Smooth muscle cell (in vitro differentiated cells): ENCODE measurements at regions not wholly inside any gene's neighbourhood (a gene's known extent, or its start where the extent isn't known, plus 50 kb on each side); places are given as distances from the start of the nearest gene placed in this dataset.
"Not testable (repeated sequence)": the region's sequence is repeated elsewhere in the genome, so short reads cannot be mapped to it uniquely, and the experiment has no call there.

Experiments
- DNase-seq: peaks from one replicate; lab custom pipeline; 2025; ENCODE audit not compliant: unreplicated experiment; lab: John Stamatoyannopoulos, UW
- H2AFZ ChIP-seq: fragments of 200-600 bp; sonication (generic); 2 replicates; pipeline ENCODE4 v1.6.0; 2016; ENCODE audit warnings: antibody characterized with exemption, low read depth, mild to moderate bottlenecking
- H3F3A ChIP-seq: fragments of 200-600 bp; sonication (generic); 2 replicates; pipeline ENCODE4 v1.6.0; 2017; ENCODE audit warnings: antibody characterized with exemption, low read depth
- H3K27ac ChIP-seq: fragments of 200-600 bp; sonication (generic); 2 replicates; pipeline ENCODE4 v1.5.1; 2016; ENCODE audit warnings: low read depth, mild to moderate bottlenecking
- H3K27me3 ChIP-seq: fragments of 200-600 bp; sonication (generic); 2 replicates; pipeline ENCODE4 v1.6.1; 2016; ENCODE audit warnings: low read depth, mild to moderate bottlenecking
- H3K36me3 ChIP-seq: fragments of 200-600 bp; sonication (generic); 2 replicates; pipeline ENCODE4 v1.5.1; 2016; ENCODE audit warnings: low read depth
- H3K4me1 ChIP-seq: fragments of 200-600 bp; sonication (generic); 2 replicates; pipeline ENCODE4 v1.5.1; 2016; ENCODE audit warnings: low read depth
- H3K4me2 ChIP-seq: fragments of 200-600 bp; sonication (generic); 2 replicates; pipeline ENCODE4 v1.6.0; 2016; ENCODE audit warnings: mild to moderate bottlenecking
- H3K4me3 ChIP-seq: fragments of 200-600 bp; sonication (generic); 2 replicates; pipeline ENCODE4 v1.5.1; 2016; ENCODE audit warnings: mild to moderate bottlenecking
- H3K79me2 ChIP-seq: fragments of 200-600 bp; sonication (generic); 2 replicates; pipeline ENCODE4 v1.6.0; 2016; ENCODE audit warnings: low read depth, mild to moderate bottlenecking
- H3K9ac ChIP-seq: fragments of 200-600 bp; sonication (generic); 2 replicates; pipeline ENCODE4 v1.6.0; 2016; ENCODE audit warnings: low read depth
- H3K9me3 ChIP-seq: fragments of 200-600 bp; sonication (generic); replicated peaks from 2 replicates; pipeline ENCODE4 v1.5.1; 2016; ENCODE audit warnings: low read depth
- H4K20me1 ChIP-seq: fragments of 200-600 bp; sonication (generic); 2 replicates; pipeline ENCODE4 v1.6.0; 2016; ENCODE audit warnings: low read depth
- WGBS: methylation state at CpG from one replicate; pipeline ENCODE4 v1.1.7; 2016; ENCODE audit warnings: low lambda C conversion rate; 5-methylcytosine and 5-hydroxymethylcytosine counted together
- TF ChIP-seq, protein P1 (sequence below): fragments of 200-600 bp; sonication (generic); IDR thresholded peaks from 2 replicates; pipeline ENCODE4 v1.5.1; 2017; ENCODE audit warnings: borderline replicate concordance, mild to moderate bottlenecking, antibody characterized with exemption; ENCODE audit not compliant: insufficient read depth, poor library complexity, severe bottlenecking

DNA sequence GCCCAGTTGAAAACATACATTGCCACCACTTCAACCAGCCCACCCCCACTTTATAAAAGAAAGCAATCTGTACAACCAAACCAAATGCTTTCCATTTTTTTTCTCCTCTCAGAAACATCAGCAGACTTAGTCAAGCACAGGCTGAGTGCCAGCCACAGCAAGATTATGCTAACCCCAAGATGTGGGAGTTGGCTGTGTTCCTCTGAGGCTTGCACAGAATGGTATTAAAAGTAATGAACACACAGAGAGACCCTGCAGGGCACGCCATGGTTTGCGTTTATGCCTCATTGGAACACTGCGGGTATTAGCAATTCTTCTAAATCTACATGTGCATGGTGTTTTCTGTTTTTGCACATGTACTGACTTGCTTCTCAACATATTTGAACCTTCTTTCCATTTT lies 419.9 kb upstream of the GRAMD2B start:
- H4K20me1 ChIP-seq, result no peaks in the 10 kb centered on the region
- peak overlapping the region; percentile 80 for H3K27ac ChIP-seq
- H3F3A ChIP-seq, result peaks cover 14% of the 10 kb centered on the region
- peak overlapping the region; percentile 73 for H3K4me2 ChIP-seq
- no peaks in the 10 kb centered on the region for H3K27me3 ChIP-seq
- 32% methylated on average over 3 of the region's 3 CpGs for WGBS
- TF ChIP-seq, protein P1, sequence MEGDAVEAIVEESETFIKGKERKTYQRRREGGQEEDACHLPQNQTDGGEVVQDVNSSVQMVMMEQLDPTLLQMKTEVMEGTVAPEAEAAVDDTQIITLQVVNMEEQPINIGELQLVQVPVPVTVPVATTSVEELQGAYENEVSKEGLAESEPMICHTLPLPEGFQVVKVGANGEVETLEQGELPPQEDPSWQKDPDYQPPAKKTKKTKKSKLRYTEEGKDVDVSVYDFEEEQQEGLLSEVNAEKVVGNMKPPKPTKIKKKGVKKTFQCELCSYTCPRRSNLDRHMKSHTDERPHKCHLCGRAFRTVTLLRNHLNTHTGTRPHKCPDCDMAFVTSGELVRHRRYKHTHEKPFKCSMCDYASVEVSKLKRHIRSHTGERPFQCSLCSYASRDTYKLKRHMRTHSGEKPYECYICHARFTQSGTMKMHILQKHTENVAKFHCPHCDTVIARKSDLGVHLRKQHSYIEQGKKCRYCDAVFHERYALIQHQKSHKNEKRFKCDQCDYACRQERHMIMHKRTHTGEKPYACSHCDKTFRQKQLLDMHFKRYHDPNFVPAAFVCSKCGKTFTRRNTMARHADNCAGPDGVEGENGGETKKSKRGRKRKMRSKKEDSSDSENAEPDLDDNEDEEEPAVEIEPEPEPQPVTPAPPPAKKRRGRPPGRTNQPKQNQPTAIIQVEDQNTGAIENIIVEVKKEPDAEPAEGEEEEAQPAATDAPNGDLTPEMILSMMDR, result no peak
- DNase-seq, result no peak
- H3K79me2 ChIP-seq, result no peaks in the 10 kb centered on the region
- no peak overlapping the region for H3K4me3 ChIP-seq
- H2AFZ ChIP-seq, result no peak overlapping the region
- H3K36me3 ChIP-seq, result no peaks in the 10 kb centered on the region
- no peaks in the 10 kb centered on the region for H3K9me3 ChIP-seq
- H3K9ac ChIP-seq, result no peak overlapping the region
- H3K4me1 ChIP-seq, result peaks cover 14% of the 10 kb centered on the region

DNA sequence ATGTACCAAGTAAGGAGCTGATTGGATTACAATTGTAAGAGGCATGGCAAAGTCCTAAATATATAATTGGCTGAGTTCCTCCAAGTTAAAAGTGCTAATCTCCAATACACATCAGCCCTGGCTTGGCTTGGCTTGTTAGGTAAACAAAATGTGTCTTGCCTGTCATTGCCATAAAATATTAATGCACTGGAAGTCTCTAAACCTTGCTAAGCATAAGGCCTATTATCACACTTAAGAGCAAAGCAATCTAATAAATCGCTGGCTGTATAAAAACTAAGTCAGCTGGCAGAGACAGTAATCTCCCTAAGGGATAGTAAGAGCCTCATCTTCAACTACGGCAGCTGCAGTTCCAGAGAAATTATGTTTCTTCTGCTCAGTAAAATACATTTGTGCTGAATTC lies 418.6 kb upstream of the GRAMD2B start:
- Histone ChIP-seq H3K36me3 (no peaks in the 10 kb centered on the region), H3K79me2 (no peaks in the 10 kb centered on the region), H3K9me3 (no peaks in the 10 kb centered on the region), H4K20me1 (no peaks in the 10 kb centered on the region), H3K4me2 (no peak overlapping the region), H3K4me1 (peaks cover 14% of the 10 kb centered on the region), H2AFZ (no peak overlapping the region), H3K27ac (no peak overlapping the region), H3K4me3 (no peak overlapping the region), H3K9ac (no peak overlapping the region), H3K27me3 (no peaks in the 10 kb centered on the region), H3F3A (peaks cover 14% of the 10 kb centered on the region)
- DNase-seq, result no peak
- 35% methylated on average over 2 of the region's 2 CpGs for WGBS
- TF ChIP-seq, protein P1, result no peak

DNA sequence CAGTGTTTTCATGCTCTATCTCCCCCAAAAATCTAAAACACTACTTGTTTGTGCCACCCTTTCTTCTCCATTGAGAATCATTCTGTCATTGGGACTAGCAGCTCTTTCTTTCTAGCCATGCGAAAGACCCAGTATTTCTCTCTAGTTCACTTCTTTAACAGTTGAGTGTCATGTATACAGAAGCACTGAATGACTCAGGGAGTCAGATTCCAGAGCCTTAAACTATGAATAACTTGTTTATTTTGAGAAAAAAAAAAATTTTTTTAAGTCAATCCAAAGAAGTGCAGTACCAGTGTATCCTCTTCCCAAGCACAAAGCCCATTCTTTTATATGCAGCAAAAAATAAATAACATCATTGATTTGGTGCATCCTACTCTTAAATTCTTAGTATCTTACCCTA lies 415.4 kb upstream of the GRAMD2B start:
- Histone ChIP-seq H2AFZ (no peak overlapping the region), H3K4me3 (no peak overlapping the region), H3K27me3 (no peaks in the 10 kb centered on the region), H3K9ac (no peak overlapping the region), H4K20me1 (no peaks in the 10 kb centered on the region), H3K36me3 (no peaks in the 10 kb centered on the region), H3K27ac (no peak overlapping the region), H3K9me3 (no peaks in the 10 kb centered on the region), H3K4me1 (peaks cover 2% of the 10 kb centered on the region), H3K4me2 (peak overlapping the region; percentile 7), H3K79me2 (no peaks in the 10 kb centered on the region), H3F3A (peaks cover 10% of the 10 kb centered on the region)
- TF ChIP-seq, protein P1, result no peak
- DNase-seq, result no peak
- 54% methylated on average over 1 of the region's 1 CpG for WGBS

DNA sequence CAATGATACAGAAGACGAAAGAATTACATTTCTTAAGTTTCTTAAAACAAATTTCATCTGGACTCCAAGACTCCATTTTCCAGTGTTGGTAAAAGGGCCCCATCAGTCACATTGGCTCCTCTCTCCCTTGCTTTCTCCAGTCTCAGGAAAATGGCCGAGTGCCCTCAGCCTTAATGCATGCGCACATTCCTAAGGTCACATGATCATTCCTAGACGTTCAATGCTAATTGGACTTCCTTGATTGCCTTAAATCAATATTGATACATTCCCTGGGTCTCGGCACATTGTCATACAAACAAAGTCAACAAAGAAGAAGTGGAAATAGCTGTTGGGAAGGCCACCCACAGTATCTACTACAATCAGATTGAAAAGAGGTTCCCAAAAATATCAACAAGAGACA lies 413.6 kb upstream of the GRAMD2B start:
- Histone ChIP-seq H3K27me3 (no peaks in the 10 kb centered on the region), H3K4me2 (no peak overlapping the region), H3K9me3 (no peaks in the 10 kb centered on the region), H3K4me3 (no peak overlapping the region), H3K9ac (no peak overlapping the region), H4K20me1 (no peaks in the 10 kb centered on the region), H3F3A (no peaks in the 10 kb centered on the region), H3K79me2 (no peaks in the 10 kb centered on the region), H3K36me3 (no peaks in the 10 kb centered on the region), H3K4me1 (peaks cover 1% of the 10 kb centered on the region), H2AFZ (no peak overlapping the region), H3K27ac (no peak overlapping the region)
- no peak for DNase-seq
- WGBS, result 70% methylated on average over 5 of the region's 5 CpGs
- TF ChIP-seq, protein P1, result no peak

DNA sequence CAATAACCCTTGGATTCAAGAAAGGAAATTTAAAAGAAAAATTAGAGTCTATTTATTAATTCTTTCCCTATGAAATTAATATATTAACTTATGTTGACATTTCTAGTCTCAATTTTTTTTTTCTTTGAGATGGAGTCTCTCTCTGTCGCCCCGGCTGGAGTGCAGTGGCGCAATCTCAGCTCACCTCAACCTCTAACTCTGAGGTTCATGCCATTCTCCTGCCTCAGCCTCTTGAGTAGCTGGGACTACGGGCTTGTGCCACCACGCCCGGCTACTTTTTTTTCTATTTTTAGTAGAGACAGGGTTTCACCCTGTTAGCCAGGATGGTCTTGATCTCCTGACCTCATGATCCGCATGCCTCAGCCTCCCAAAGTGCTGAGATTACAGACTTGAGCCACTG lies 411.7 kb upstream of the GRAMD2B start:
- H3K4me2 ChIP-seq, H3K9me3 ChIP-seq, H3K36me3 ChIP-seq, H3K4me3 ChIP-seq, H3K79me2 ChIP-seq, H3K9ac ChIP-seq, H3K27ac ChIP-seq, H4K20me1 ChIP-seq, DNase-seq, H3F3A ChIP-seq, H2AFZ ChIP-seq, H3K27me3 ChIP-seq: not testable (repeated sequence)
- H3K4me1 ChIP-seq, result peaks cover 17% of the 10 kb centered on the region
- WGBS, result 93% methylated on average over 7 of the region's 7 CpGs
